ENCODE measurements at regions not wholly inside any gene's neighbourhood (a gene's known extent, or its start where the extent isn't known, plus 50 kb on each side); places are given as distances from the start of the nearest gene placed in this dataset.

DNA sequence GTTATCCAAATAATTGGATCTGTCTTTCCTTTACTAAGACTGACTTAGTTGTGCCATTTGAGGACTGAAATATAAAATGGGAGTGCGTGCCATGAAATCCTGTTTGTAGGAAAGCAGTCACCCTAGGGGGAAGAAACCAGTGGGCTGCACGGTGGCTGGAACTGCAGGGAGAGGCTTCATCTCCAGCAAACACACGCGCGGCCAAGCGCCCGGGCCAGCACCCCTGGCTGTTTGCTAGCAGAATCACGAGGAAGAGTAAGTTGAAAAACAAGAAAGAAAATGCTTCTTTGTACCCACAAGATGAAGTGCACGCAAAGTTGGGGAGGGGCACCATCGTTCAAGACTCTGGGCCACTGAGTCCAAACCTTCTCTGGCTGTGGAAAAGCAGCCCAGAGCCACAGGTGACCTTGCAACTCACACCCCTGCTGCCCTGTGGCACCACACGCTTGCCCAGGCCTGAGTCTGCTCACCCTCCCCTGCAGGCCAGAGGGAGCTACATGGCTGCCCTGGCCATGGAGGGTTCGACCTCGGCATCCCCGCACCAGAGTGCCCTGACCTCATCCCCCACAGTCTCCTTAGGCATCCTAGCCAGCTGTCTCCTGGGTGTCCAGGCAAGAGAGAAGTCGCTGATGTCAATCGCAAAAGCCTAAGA lies 55.2 kb downstream of the IRX2 start:
- Histone ChIP-seq H3K18ac (ENCODE audit: extremely low read depth, low read length) (no peak overlapping the region), H3K36me3 (ENCODE audit: control insufficient read depth in 2 of 4, insufficient read depth in 4 of 4, low read length in 3 of 4) (no peaks in the 10 kb centered on the region), H3K9me3 (ENCODE audit: insufficient read depth in 2 of 2, low read depth in 1 of 2, low read length in 1 of 2) (no peaks in the 10 kb centered on the region)

More for the DNA sequence above, 55.2 kb downstream of the IRX2 start:
- Histone ChIP-seq H3K27ac (ENCODE audit: low read depth, low read length) (no peak overlapping the region), H4K20me1 (replicated peaks in 1 of 2; ENCODE audit: control insufficient read depth in 1 of 2, insufficient read depth in 2 of 2, low read length in 2 of 2) (no peaks in the 10 kb centered on the region), H4K91ac (replicated peaks; ENCODE audit: insufficient read length, low read length) (no peak overlapping the region), H2BK5ac (ENCODE audit: low read depth, low read length) (no peak overlapping the region), H3K23me2 (ENCODE audit: low read depth, low read length) (no peaks in the 10 kb centered on the region), H3K27me3 (replicated peaks in 1 of 4; ENCODE audit: control insufficient read depth in 3 of 4, extremely low read depth in 1 of 4, insufficient read depth in 3 of 4, low read length in 3 of 4) (no peaks in the 10 kb centered on the region), H2BK12ac (ENCODE audit: low read depth, low read length) (no peak overlapping the region), H2BK120ac (replicated peaks; ENCODE audit: low read depth, low read length) (no peak overlapping the region), H3K79me2 (ENCODE audit: control insufficient read depth in 1 of 2, insufficient read depth in 2 of 2, low read length in 2 of 2) (no peaks in the 10 kb centered on the region), H4K5ac (ENCODE audit: insufficient read length, low read depth, low read length) (no peak overlapping the region), H3K4ac (replicated peaks; ENCODE audit: insufficient read length, low read depth, low read length) (no peak overlapping the region), H2AK5ac (ENCODE audit: low read depth, low read length) (no peak overlapping the region), H2BK20ac (ENCODE audit: low read length) (no peak overlapping the region), H2BK15ac (ENCODE audit: low read length) (no peak overlapping the region), H3K4me1 (replicated peaks in 1 of 4; ENCODE audit: control insufficient read depth in 3 of 4, insufficient read depth in 4 of 4, low read length in 3 of 4) (no peaks in the 10 kb centered on the region), H3K4me3 (ENCODE audit: extremely low read depth in 1 of 4, insufficient read depth in 2 of 4, low read depth in 3 of 4, low read length in 4 of 4) (no peak overlapping the region), H3K79me1 (ENCODE audit: low read depth, low read length) (no peaks in the 10 kb centered on the region), H2AFZ (ENCODE audit: low read length) (no peak overlapping the region; the same call in 1 of the 2 replicates), H4K8ac (ENCODE audit: extremely low read depth, insufficient read depth, low read length) (peak overlapping the region; percentile 5; the same call in 1 of the 2 replicates), H3K4me2 (ENCODE audit: insufficient read depth in 1 of 2, low read depth in 2 of 2, low read length in 2 of 2) (no peak overlapping the region), H3K9ac (replicated peaks in 1 of 4; ENCODE audit: extremely low read depth in 1 of 4, low read depth in 3 of 4, low read length in 3 of 4) (no peak overlapping the region), H3K14ac (ENCODE audit: insufficient read length) (no peak overlapping the region), H3K23ac (ENCODE audit: insufficient read length) (no peak overlapping the region), H3K56ac (replicated peaks; ENCODE audit: insufficient read length, low read depth, low read length) (no peak overlapping the region)
- no peak for FAIRE-seq
- TF ChIP-seq EZH2 (IDR thresholded peaks at IDR 0.05; ENCODE audit: low read depth, low read length, severe bottlenecking) (no peak), RAD21 (IDR thresholded peaks at IDR 0.05 in 1 of 2, conservative IDR thresholded peaks at IDR 0.05 in 1 of 2; ENCODE audit: low read depth in 2 of 2, low read length in 2 of 2) (no peak), BRCA1 (IDR thresholded peaks at IDR 0.05; ENCODE audit: low read depth, low read length) (no peak)
- WGBS, 2 experiments (ENCODE audit: extremely low coverage in 1 of 2, insufficient coverage in 1 of 2, insufficient read length in 1 of 2, insufficient replicate concordance in 2 of 2, low coverage in 1 of 2, low lambda C conversion rate in 2 of 2, missing lambda C conversion rate in 1 of 2), result 93% methylated on average over 16 of the region's 16 CpGs; no CpG with 5 or more reads in 1 of the 2 experiments
- POLR2A ChIA-PET (ENCODE audit: partially characterized antibody), result no interaction called here
- no peak for DNase-seq (ENCODE audit: low read depth in 1 of 2, low spot score in 2 of 2)
- CTCF ChIA-PET (ENCODE audit: partially characterized antibody), result interaction anchor here (0.6 to 1.1 kb wide), 3 partner anchors 9 to 78 kb away, joined by 3 to 4 read pairs (median 4); no protein-coding TSS in a partner anchor

Measured in H1 (cell line).